ENCODE measurements at regions not wholly inside any gene's neighbourhood (a gene's known extent, or its start where the extent isn't known, plus 50 kb on each side); places are given as distances from the start of the nearest gene placed in this dataset.

GRCh38 chr22:44386386-44387035 lies 73.8 kb upstream of the SHISAL1 start:
- DNase-seq: no peak

GRCh38 chr22:44385781-44386180 lies 73.0 kb upstream of the SHISAL1 start:
- DNase-seq: no peak

- DNase-seq: no peak
These were observed 72.5 kb upstream of the SHISAL1 start for GRCh38 chr22:44385296-44385610.

- DNase-seq: no peak
These were observed 72.0 kb upstream of the SHISAL1 start for GRCh38 chr22:44384563-44385295.

GRCh38 chr22:44383652-44384562 lies 71.2 kb upstream of the SHISAL1 start:
- DNase-seq: no peak

GRCh38 chr22:44383064-44383575 lies 70.4 kb upstream of the SHISAL1 start:
- DNase-seq: no peak

GRCh38 chr22:44382116-44383038 lies 69.6 kb upstream of the SHISAL1 start:
- no peak for DNase-seq

- no peak for DNase-seq
These were observed 69.0 kb upstream of the SHISAL1 start for GRCh38 chr22:44381761-44382115.

- DNase-seq: no peak
These were observed 68.2 kb upstream of the SHISAL1 start for GRCh38 chr22:44380756-44381486.

- DNase-seq: no peak
These were observed 67.3 kb upstream of the SHISAL1 start for GRCh38 chr22:44379817-44380755.

GRCh38 chr22:44378380-44378779 lies 65.6 kb upstream of the SHISAL1 start:
- no peak for DNase-seq

GRCh38 chr22:44375451-44375850 lies 62.7 kb upstream of the SHISAL1 start:
- DNase-seq: no peak

- no peak for DNase-seq
These were observed 60.5 kb upstream of the SHISAL1 start for GRCh38 chr22:44373234-44373633.

GRCh38 chr22:44372611-44373010 lies 59.9 kb upstream of the SHISAL1 start:
- DNase-seq: no peak

- no peak for DNase-seq
These were observed 59.2 kb upstream of the SHISAL1 start for GRCh38 chr22:44371741-44372525.

GRCh38 chr22:44369916-44370801 lies 57.4 kb upstream of the SHISAL1 start:
- DNase-seq: no peak

GRCh38 chr22:44369293-44369661 lies 56.5 kb upstream of the SHISAL1 start:
- no peak for DNase-seq

- DNase-seq: no peak
These were observed 56.0 kb upstream of the SHISAL1 start for GRCh38 chr22:44368611-44369292.
